Kidney epithelial cell (primary cell): ENCODE measurements at regions not wholly inside any gene's neighbourhood (a gene's known extent, or its start where the extent isn't known, plus 50 kb on each side); places are given as distances from the start of the nearest gene placed in this dataset.

ENCODE experiments used
- DNase-seq: peaks from one replicate; pipeline ENCODE4 v3.0.0-alpha.2; 2010; ENCODE audit warnings: low read depth
- H3K27me3 ChIP-seq: 2 replicates; pipeline ENCODE4 v1.6.0; 2011; ENCODE audit warnings: low read length; ENCODE audit not compliant: control insufficient read depth, insufficient read depth
- H3K36me3 ChIP-seq: 2 replicates; pipeline ENCODE4 v1.5.1; 2011; ENCODE audit warnings: low read length; ENCODE audit not compliant: control insufficient read depth, insufficient read depth
- H3K4me3 ChIP-seq: 2 replicates; pipeline ENCODE4 v1.5.1; 2011; ENCODE audit warnings: low read depth, mild to moderate bottlenecking, control low read depth, low read length
- CTCF ChIP-seq: IDR thresholded peaks from 2 replicates; pipeline ENCODE4 v1.5.1; 2011; ENCODE audit warnings: mild to moderate bottlenecking, moderate library complexity, low read length, control low read depth, inconsistent platforms; ENCODE audit not compliant: insufficient read depth, poor library complexity, severe bottlenecking

GRCh38 chr6:139944976-139945375, 570.5 kb upstream of the CITED2 start:
- DNase-seq = no peak
- no peak overlapping the region for H3K4me3 ChIP-seq
- TF ChIP-seq CTCF = no peak
- no peaks in the 10 kb centered on the region for H3K36me3 ChIP-seq
- no peaks in the 10 kb centered on the region for H3K27me3 ChIP-seq

GRCh38 chr6:139944131-139944530, 569.7 kb upstream of the CITED2 start:
- no peaks in the 10 kb centered on the region for H3K36me3 ChIP-seq
- DNase-seq = no peak
- no peaks in the 10 kb centered on the region for H3K27me3 ChIP-seq
- no peak overlapping the region for H3K4me3 ChIP-seq
- no peak for TF ChIP-seq CTCF

GRCh38 chr6:139943391-139943790, 568.9 kb upstream of the CITED2 start:
- TF ChIP-seq CTCF = no peak
- Histone ChIP-seq H3K36me3 (no peaks in the 10 kb centered on the region), H3K27me3 (no peaks in the 10 kb centered on the region), H3K4me3 (no peak overlapping the region)
- peak; percentile 87 for DNase-seq

- H3K27me3 ChIP-seq = no peaks in the 10 kb centered on the region
- no peak for TF ChIP-seq CTCF
- no peaks in the 10 kb centered on the region for H3K36me3 ChIP-seq
- no peak overlapping the region for H3K4me3 ChIP-seq
- no peak for DNase-seq
Observed at GRCh38 chr6:139942331-139942730, 567.9 kb upstream of the CITED2 start.

- Histone ChIP-seq H3K4me3 (no peak overlapping the region), H3K27me3 (no peaks in the 10 kb centered on the region), H3K36me3 (no peaks in the 10 kb centered on the region)
- DNase-seq = no peak
- no peak for TF ChIP-seq CTCF
Observed at GRCh38 chr6:139941826-139942225, 567.4 kb upstream of the CITED2 start.
